Mesenchymal stem cell (in vitro differentiated cells and primary cell): ENCODE measurements at regions not wholly inside any gene's neighbourhood (a gene's known extent, or its start where the extent isn't known, plus 50 kb on each side); places are given as distances from the start of the nearest gene placed in this dataset.
A peak's percentile ranks its signal among the peaks of the same experiment; 100 is the strongest.

ENCODE experiments used
- DNase-seq: peaks from one replicate; pipeline ENCODE4 v3.0.0-alpha.2; 2013
- H2AFZ ChIP-seq: one replicate; pipeline ENCODE4 v1.6.1; 2013; ENCODE audit warnings: low read depth, mild to moderate bottlenecking, control low read depth, inconsistent platforms, low read length, moderate library complexity
- H2AK5ac ChIP-seq: 2 replicates; pipeline ENCODE4 v1.6.1; 2013; ENCODE audit warnings: low read length, moderate library complexity, mild to moderate bottlenecking, inconsistent platforms; ENCODE audit not compliant: severe bottlenecking
- H2BK120ac ChIP-seq: one replicate; pipeline ENCODE4 v1.6.1; 2013; ENCODE audit warnings: low read depth, mild to moderate bottlenecking, inconsistent platforms, low read length, moderate library complexity
- H2BK12ac ChIP-seq, 2 experiments: one replicate each; pipeline ENCODE4 v1.6.1; 2013; ENCODE audit warnings: inconsistent platforms in 2 of 2, low read length in 2 of 2, mild to moderate bottlenecking in 2 of 2, moderate library complexity in 2 of 2, control low read depth in 1 of 2
- H2BK15ac ChIP-seq: one replicate; pipeline ENCODE4 v1.6.1; 2013; ENCODE audit warnings: mild to moderate bottlenecking, low read depth, inconsistent platforms; ENCODE audit not compliant: poor library complexity, severe bottlenecking
- H2BK5ac ChIP-seq: 2 replicates; pipeline ENCODE4 v1.6.1; 2013; ENCODE audit warnings: low read depth, mild to moderate bottlenecking, low read length, control low read depth, inconsistent platforms; ENCODE audit not compliant: poor library complexity, severe bottlenecking
- H3K14ac ChIP-seq, 2 experiments: one replicate each; pipeline ENCODE4 v1.6.1; 2013; ENCODE audit warnings: inconsistent platforms in 2 of 2, low read length in 2 of 2, control low read depth in 1 of 2, mild to moderate bottlenecking in 1 of 2, moderate library complexity in 1 of 2
- H3K18ac ChIP-seq, 2 experiments: one replicate each; pipeline ENCODE4 v1.6.1; 2013; ENCODE audit warnings: inconsistent platforms in 2 of 2, low read length in 2 of 2, control low read depth in 1 of 2, low read depth in 1 of 2, mild to moderate bottlenecking in 1 of 2
- H3K23ac ChIP-seq, 2 experiments: one replicate each; pipeline ENCODE4 v1.6.1; 2013; ENCODE audit warnings: inconsistent platforms in 2 of 2, low read length in 2 of 2, mild to moderate bottlenecking in 2 of 2, moderate library complexity in 2 of 2, control low read depth in 1 of 2
- H3K27ac ChIP-seq: 2 replicates; pipeline ENCODE4 v1.5.1; 2013; ENCODE audit warnings: mild to moderate bottlenecking, moderate library complexity, low read length, control low read depth, inconsistent platforms; ENCODE audit not compliant: poor library complexity, severe bottlenecking
- H3K27me3 ChIP-seq, 2 experiments: 2 replicates each; pipeline versions ENCODE4 v1.6.1 to v1.7.0; 2013; ENCODE audit warnings: low read length in 2 of 2, mild to moderate bottlenecking in 2 of 2, moderate library complexity in 2 of 2, control low read depth in 1 of 2, inconsistent platforms in 1 of 2; ENCODE audit not compliant: control insufficient read depth in 1 of 2, insufficient read depth in 1 of 2
- H3K36me3 ChIP-seq, 2 experiments: 2 replicates each; pipeline versions ENCODE4 v1.6.1 to v1.7.0; 2013; ENCODE audit warnings: low read length in 2 of 2, control low read depth in 1 of 2, inconsistent platforms in 1 of 2, low read depth in 1 of 2, mild to moderate bottlenecking in 1 of 2; ENCODE audit not compliant: insufficient read depth in 2 of 2, control insufficient read depth in 1 of 2
- H3K4ac ChIP-seq, 2 experiments: one replicate each; pipeline ENCODE4 v1.6.1; 2013; ENCODE audit warnings: inconsistent platforms in 2 of 2, low read length in 2 of 2, mild to moderate bottlenecking in 2 of 2, moderate library complexity in 2 of 2, control low read depth in 1 of 2, low read depth in 1 of 2
- H3K4me1 ChIP-seq: 2 replicates; pipeline ENCODE4 v1.6.1; 2013; ENCODE audit warnings: low read depth, low read length, control low read depth; ENCODE audit not compliant: control insufficient read depth, insufficient read depth
- H3K4me2 ChIP-seq: 2 replicates; pipeline ENCODE4 v1.6.1; 2013; ENCODE audit warnings: low read length, mild to moderate bottlenecking, inconsistent platforms; ENCODE audit not compliant: poor library complexity, severe bottlenecking
- H3K4me3 ChIP-seq, 2 experiments: 2 replicates each; pipeline versions ENCODE4 v1.5.1 to v1.7.0; 2013; ENCODE audit warnings: low read length in 2 of 2, mild to moderate bottlenecking in 2 of 2, control low read depth in 1 of 2, low read depth in 1 of 2; ENCODE audit not compliant: insufficient read depth in 1 of 2
- H3K79me1 ChIP-seq: replicated peaks from 2 replicates; pipeline ENCODE4 v1.6.1; 2013; ENCODE audit warnings: mild to moderate bottlenecking, control low read depth, low read length, inconsistent platforms; ENCODE audit not compliant: poor library complexity, severe bottlenecking
- H3K9ac ChIP-seq: 2 replicates; pipeline ENCODE4 v1.7.0; 2013; ENCODE audit warnings: mild to moderate bottlenecking, low read length, moderate library complexity
- H3K9me3 ChIP-seq: 2 replicates; pipeline ENCODE4 v1.7.0; 2013; ENCODE audit warnings: mild to moderate bottlenecking, low read length; ENCODE audit not compliant: control insufficient read depth
- H4K8ac ChIP-seq: one replicate; pipeline ENCODE4 v1.6.1; 2013; ENCODE audit warnings: inconsistent platforms, mild to moderate bottlenecking, low read length, moderate library complexity
- H4K91ac ChIP-seq: one replicate; pipeline ENCODE4 v1.6.1; 2013; ENCODE audit warnings: mild to moderate bottlenecking, low read length, inconsistent platforms
- WGBS: methylation state at CpG from one replicate; pipeline ENCODE4 v1.1.7; 2013; ENCODE audit warnings: mixed read lengths; 5-methylcytosine and 5-hydroxymethylcytosine counted together

DNA sequence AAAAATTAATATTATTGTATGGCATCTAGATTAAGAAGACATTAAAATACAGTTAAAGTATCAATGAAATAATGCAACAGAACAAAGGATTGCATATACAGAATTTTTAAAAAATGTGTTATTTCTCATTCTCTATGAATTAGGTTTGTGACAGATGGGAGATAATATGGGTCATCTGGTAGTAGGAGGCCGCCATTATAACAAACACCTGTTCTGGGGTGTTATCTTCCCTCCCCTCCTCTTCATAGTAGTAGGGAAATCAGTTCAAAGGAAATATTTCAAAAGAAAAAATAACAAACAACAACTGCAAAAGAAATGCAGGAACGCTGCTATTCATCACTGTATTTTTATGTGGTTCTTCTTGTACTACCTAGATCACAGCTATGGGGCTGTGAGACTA lies 187.0 kb upstream of the ATP2B1 start:
- Histone ChIP-seq H3K79me1 (no peaks in the 10 kb centered on the region), H3K23ac (no peak overlapping the region), H3K4me3 (no peak overlapping the region), H3K4ac (no peak overlapping the region), H3K14ac (no peak overlapping the region), H3K18ac (no peak overlapping the region), H2BK15ac (no peak overlapping the region), H3K36me3 (no peaks in the 10 kb centered on the region), H4K8ac (no peak overlapping the region), H2BK120ac (no peak overlapping the region), H3K9ac (no peak overlapping the region), H2BK5ac (no peak overlapping the region), H3K4me2 (no peak overlapping the region), H4K91ac (no peak overlapping the region), H2AFZ (no peak overlapping the region), H3K9me3 (no peaks in the 10 kb centered on the region), H2BK12ac (no peak overlapping the region), H2AK5ac (no peak overlapping the region), H3K27me3 (no peaks in the 10 kb centered on the region), H3K27ac (no peak overlapping the region), H3K4me1 (no peaks in the 10 kb centered on the region)
- WGBS = no CpG with 5 or more reads among the region's 2 CpGs
- DNase-seq = no peak

DNA sequence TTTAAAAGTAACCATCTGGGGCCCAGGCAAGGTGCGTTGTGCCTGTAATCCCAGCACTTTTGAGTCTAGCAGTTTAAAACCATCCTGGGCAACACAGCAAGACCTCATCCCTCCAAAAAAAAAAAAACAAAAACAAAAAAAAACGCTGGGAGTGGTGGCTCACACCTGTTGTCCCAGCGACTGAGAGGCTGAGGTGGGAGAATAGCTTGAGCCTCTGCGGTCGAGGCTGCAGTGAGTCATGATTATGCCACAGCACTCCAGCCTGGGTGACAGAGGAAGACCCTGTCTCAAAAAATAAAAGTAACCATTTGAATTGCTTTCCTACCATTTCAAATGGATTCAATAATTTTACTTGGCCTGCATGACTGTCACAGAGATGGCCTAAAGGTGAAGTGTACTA lies 186.5 kb upstream of the ATP2B1 start:
- no peaks in the 10 kb centered on the region for H3K27me3 ChIP-seq
- no peaks in the 10 kb centered on the region for H3K36me3 ChIP-seq
- H3K4me1 ChIP-seq = no peaks in the 10 kb centered on the region
- no peak overlapping the region for H2BK15ac ChIP-seq
- no peak for DNase-seq
- no peak overlapping the region for H3K23ac ChIP-seq
- H2AK5ac ChIP-seq = no peak overlapping the region
- H3K14ac ChIP-seq = no peak overlapping the region
- no peak overlapping the region for H3K4ac ChIP-seq
- no peak overlapping the region for H3K9ac ChIP-seq
- H3K27ac ChIP-seq = no peak overlapping the region
- no peaks in the 10 kb centered on the region for H3K9me3 ChIP-seq
- H4K91ac ChIP-seq = peak overlapping the region; percentile 50
- H2BK5ac ChIP-seq = no peak overlapping the region
- no peak overlapping the region for H4K8ac ChIP-seq
- no peak overlapping the region for H2BK12ac ChIP-seq
- no peak overlapping the region for H3K4me2 ChIP-seq
- H3K18ac ChIP-seq = no peak overlapping the region
- H2BK120ac ChIP-seq = no peak overlapping the region
- H3K79me1 ChIP-seq = no peaks in the 10 kb centered on the region
- H3K4me3 ChIP-seq = no peak overlapping the region
- 90% methylated on average over 5 of the region's 5 CpGs for WGBS
- H2AFZ ChIP-seq = no peak overlapping the region

DNA sequence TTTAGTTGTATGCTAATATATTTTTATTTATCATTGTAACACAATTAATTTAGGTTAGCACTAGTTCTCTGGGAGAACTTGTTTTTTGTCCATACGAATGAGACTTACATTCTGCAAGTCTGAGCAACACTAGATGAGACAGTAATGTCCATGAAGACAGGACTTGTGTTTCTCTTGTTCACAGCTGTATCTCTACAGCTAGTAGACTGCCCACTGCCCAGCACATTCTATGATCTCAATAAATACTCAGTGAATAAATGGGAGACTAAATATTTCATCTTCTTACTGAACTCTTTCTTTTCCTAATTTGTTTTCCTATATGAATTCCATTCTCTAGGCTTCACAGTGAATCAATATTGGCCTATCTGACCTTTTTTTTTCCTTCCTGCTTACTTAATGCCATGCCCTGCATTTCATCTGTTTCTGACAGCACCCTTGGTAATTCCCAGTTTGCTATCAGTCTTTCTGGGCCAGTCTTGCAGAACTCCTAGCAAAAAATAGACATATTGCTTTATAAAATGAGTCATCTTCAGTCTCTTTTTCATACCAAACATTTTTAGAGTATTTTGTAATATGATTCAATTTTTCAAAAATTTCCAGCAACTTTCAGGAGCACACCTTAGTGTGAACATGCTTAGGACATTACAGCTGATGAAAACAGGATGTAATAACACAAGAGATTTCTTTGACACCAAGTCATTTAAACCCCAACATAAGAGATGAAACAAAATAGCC lies 185.5 kb upstream of the ATP2B1 start:
- no peak overlapping the region for H3K23ac ChIP-seq
- no peak overlapping the region for H2BK15ac ChIP-seq
- no peaks in the 10 kb centered on the region for H3K79me1 ChIP-seq
- no peak overlapping the region for H4K91ac ChIP-seq
- DNase-seq = peak; percentile 15
- no peaks in the 10 kb centered on the region for H3K4me1 ChIP-seq
- H3K4me3 ChIP-seq = no peak overlapping the region
- H3K18ac ChIP-seq = no peak overlapping the region
- 100% methylated on average over 1 of the region's 1 CpG for WGBS
- no peaks in the 10 kb centered on the region for H3K9me3 ChIP-seq
- H3K36me3 ChIP-seq = no peaks in the 10 kb centered on the region
- no peak overlapping the region for H2BK5ac ChIP-seq
- H3K27me3 ChIP-seq = no peaks in the 10 kb centered on the region
- H2BK12ac ChIP-seq = no peak overlapping the region
- no peak overlapping the region for H4K8ac ChIP-seq
- no peak overlapping the region for H3K9ac ChIP-seq
- no peak overlapping the region for H2AK5ac ChIP-seq
- no peak overlapping the region for H3K4ac ChIP-seq
- no peak overlapping the region for H2BK120ac ChIP-seq
- H3K14ac ChIP-seq = no peak overlapping the region
- no peak overlapping the region for H2AFZ ChIP-seq
- peak overlapping the region; percentile 71 for H3K27ac ChIP-seq
- no peak overlapping the region for H3K4me2 ChIP-seq

DNA sequence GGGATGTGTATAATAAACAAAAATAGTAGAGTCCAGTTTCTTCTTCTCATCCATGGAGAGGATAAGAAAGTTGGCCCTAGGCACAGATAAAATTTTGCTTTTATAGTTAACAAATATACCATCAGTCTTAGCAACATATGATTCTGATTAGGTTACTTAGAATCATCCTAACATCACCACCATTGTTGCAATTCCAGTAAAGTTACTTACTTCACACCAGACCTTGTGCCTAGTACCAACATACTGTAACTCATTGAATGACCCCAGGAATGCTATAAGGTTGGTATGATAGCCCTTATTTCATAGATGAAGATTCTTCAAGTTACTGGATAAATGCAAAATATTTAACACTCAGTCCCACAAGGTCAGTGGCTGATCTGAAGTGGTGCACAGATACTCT lies 183.8 kb upstream of the ATP2B1 start:
- Histone ChIP-seq H3K18ac (no peak overlapping the region), H3K79me1 (no peaks in the 10 kb centered on the region), H4K8ac (no peak overlapping the region), H4K91ac (no peak overlapping the region), H3K4me2 (no peak overlapping the region), H3K4me1 (no peaks in the 10 kb centered on the region), H3K9me3 (no peaks in the 10 kb centered on the region), H3K27ac (no peak overlapping the region), H2BK5ac (no peak overlapping the region), H2BK12ac (no peak overlapping the region), H3K36me3 (no peaks in the 10 kb centered on the region), H3K14ac (no peak overlapping the region), H3K9ac (no peak overlapping the region), H2BK120ac (no peak overlapping the region), H3K4me3 (no peak overlapping the region), H2BK15ac (no peak overlapping the region), H3K4ac (no peak overlapping the region), H3K27me3 (no peaks in the 10 kb centered on the region), H2AK5ac (no peak overlapping the region), H3K23ac (no peak overlapping the region), H2AFZ (no peak overlapping the region)
- DNase-seq = no peak
